Activated CD8-positive, alpha-beta T cell treated with anti-CD3 and anti-CD28 coated beads for 36 hours (primary cell): ENCODE measurements at regions not wholly inside any gene's neighbourhood (a gene's known extent, or its start where the extent isn't known, plus 50 kb on each side); places are given as distances from the start of the nearest gene placed in this dataset.

ENCODE experiments used
- ATAC-seq: fragments of 200-7000 bp; cut with Tn5 transposase; one replicate; pipeline ENCODE4 v1.10.0; 2021; ENCODE audit warnings: mild to moderate bottlenecking, moderate library complexity
- CTCF ChIA-PET: fragments of 350-600 bp; sonication (Branson Sonifier 250); formaldehyde crosslinking; loops from one replicate; lab custom pipeline; 2021; ENCODE audit warnings: antibody characterized with exemption; lab: Charles Lee
- POLR2A ChIA-PET: fragments of 350-600 bp; sonication (Branson Sonifier 250); formaldehyde crosslinking; loops from one replicate; lab custom pipeline; 2021; ENCODE audit warnings: antibody characterized with exemption; lab: Charles Lee
- DNase-seq: peaks from one replicate; pipeline ENCODE4 v3.0.0-alpha.2; 2020
- H3K27ac Mint-ChIP-seq: one replicate; pipeline ENCODE4 v1.8.0; 2021; ENCODE audit warnings: mild to moderate bottlenecking, mixed read lengths
- H3K27me3 Mint-ChIP-seq: one replicate; pipeline ENCODE4 v1.8.0; 2021; ENCODE audit warnings: mixed read lengths
- H3K36me3 Mint-ChIP-seq: one replicate; pipeline ENCODE4 v1.8.0; 2021; ENCODE audit warnings: low read depth, mixed read lengths
- H3K4me1 Mint-ChIP-seq: one replicate; pipeline ENCODE4 v1.8.0; 2021; ENCODE audit warnings: low read depth, mixed read lengths
- H3K4me3 Mint-ChIP-seq: one replicate; pipeline ENCODE4 v1.8.0; 2021; ENCODE audit warnings: mild to moderate bottlenecking, moderate library complexity, mixed read lengths
- H3K9me3 Mint-ChIP-seq: one replicate; pipeline ENCODE4 v1.8.0; 2021; ENCODE audit warnings: mixed read lengths
- intact Hi-C: fragments of 100-400 bp; cut with micrococcal nuclease; formaldehyde crosslinking; loops from one replicate; pipeline ENCODE4 v1.10.0; 2022
- TF ChIP-seq, protein P1 (sequence below): fragments of 200-600 bp; IDR thresholded peaks from one replicate; pipeline ENCODE4 v1.8.0; 2022; ENCODE audit warnings: antibody characterized with exemption, mild to moderate bottlenecking

- POLR2A ChIA-PET = no interaction called here
- Mint-ChIP-seq H3K27ac (no peak overlapping the region), H3K4me1 (no peaks in the 10 kb centered on the region), H3K36me3 (no peaks in the 10 kb centered on the region), H3K9me3 (no peaks in the 10 kb centered on the region), H3K27me3 (peaks cover 15% of the 10 kb centered on the region), H3K4me3 (no peak overlapping the region)
- no peak for DNase-seq
- intact Hi-C loops = no loop called here
- CTCF ChIA-PET = interaction anchor here (0.8 kb wide), 1 partner anchor 29 kb away, joined by 3 read pairs; no protein-coding TSS in a partner anchor
- no peak for ATAC-seq
- TF ChIP-seq, protein P1, sequence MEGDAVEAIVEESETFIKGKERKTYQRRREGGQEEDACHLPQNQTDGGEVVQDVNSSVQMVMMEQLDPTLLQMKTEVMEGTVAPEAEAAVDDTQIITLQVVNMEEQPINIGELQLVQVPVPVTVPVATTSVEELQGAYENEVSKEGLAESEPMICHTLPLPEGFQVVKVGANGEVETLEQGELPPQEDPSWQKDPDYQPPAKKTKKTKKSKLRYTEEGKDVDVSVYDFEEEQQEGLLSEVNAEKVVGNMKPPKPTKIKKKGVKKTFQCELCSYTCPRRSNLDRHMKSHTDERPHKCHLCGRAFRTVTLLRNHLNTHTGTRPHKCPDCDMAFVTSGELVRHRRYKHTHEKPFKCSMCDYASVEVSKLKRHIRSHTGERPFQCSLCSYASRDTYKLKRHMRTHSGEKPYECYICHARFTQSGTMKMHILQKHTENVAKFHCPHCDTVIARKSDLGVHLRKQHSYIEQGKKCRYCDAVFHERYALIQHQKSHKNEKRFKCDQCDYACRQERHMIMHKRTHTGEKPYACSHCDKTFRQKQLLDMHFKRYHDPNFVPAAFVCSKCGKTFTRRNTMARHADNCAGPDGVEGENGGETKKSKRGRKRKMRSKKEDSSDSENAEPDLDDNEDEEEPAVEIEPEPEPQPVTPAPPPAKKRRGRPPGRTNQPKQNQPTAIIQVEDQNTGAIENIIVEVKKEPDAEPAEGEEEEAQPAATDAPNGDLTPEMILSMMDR = no peak
Observed at GRCh38 chr18:22674272-22674671, 256.6 kb upstream of the CTAGE1 start.

DNA sequence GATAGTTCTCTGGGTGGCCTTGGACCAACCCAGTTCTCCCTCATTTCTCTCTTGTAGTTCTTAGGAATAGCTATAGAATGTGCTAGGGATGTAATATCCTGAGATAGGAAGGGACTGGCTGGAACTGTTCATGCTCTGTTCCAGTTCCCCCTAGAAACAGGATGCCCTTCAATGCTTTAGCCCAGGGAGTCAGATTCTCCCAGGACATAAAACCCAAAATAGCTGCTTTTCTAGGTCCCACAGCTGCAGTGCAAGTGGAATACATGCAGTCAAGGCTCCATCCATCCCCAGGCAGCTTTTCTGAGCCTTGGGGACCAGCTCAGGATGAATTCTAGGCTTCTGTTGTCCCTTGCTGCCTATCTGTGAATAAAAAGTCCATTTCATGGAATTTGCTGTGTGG lies 257.3 kb upstream of the CTAGE1 start:
- CTCF ChIA-PET = interaction anchor here (1.3 kb wide), 1 partner anchor 29 kb away, joined by 5 read pairs; no protein-coding TSS in a partner anchor
- TF ChIP-seq, protein P1 = no peak
- DNase-seq (no peak), ATAC-seq (no peak)
- no peaks in the 10 kb centered on the region for H3K9me3 Mint-ChIP-seq
- no peaks in the 10 kb centered on the region for H3K36me3 Mint-ChIP-seq
- POLR2A ChIA-PET = no interaction called here
- H3K27ac Mint-ChIP-seq = no peak overlapping the region
- no peak overlapping the region for H3K4me3 Mint-ChIP-seq
- peaks cover 15% of the 10 kb centered on the region for H3K27me3 Mint-ChIP-seq
- H3K4me1 Mint-ChIP-seq = no peaks in the 10 kb centered on the region
- intact Hi-C loops = no loop called here

DNA sequence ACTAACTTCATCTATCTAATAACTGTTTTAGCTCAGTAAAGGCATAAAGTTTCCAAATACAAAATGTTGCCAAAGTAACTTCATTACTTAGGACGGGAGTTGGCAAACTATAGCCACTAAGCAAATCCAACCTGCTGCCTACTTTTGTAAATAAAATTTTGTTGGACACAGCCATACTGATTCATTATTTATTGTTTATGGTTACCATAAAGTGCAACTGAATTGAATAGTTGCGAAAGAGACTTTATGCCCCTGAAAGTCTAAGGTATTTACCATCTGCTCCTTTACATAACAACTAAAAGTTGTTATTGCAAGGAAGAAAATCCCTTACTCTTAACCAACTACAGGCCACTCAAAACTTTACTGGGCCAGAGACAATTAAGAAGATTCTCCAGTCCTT lies 256.7 kb upstream of the RBBP8 start:
- H3K36me3 Mint-ChIP-seq = no peaks in the 10 kb centered on the region
- H3K27me3 Mint-ChIP-seq = peaks cover 12% of the 10 kb centered on the region
- no peak overlapping the region for H3K4me3 Mint-ChIP-seq
- TF ChIP-seq, protein P1 = no peak
- no peak overlapping the region for H3K27ac Mint-ChIP-seq
- intact Hi-C loops = no loop called here
- no peaks in the 10 kb centered on the region for H3K9me3 Mint-ChIP-seq
- no peaks in the 10 kb centered on the region for H3K4me1 Mint-ChIP-seq
- POLR2A ChIA-PET = no interaction called here
- CTCF ChIA-PET = interaction anchor here (1.3 kb wide), 1 partner anchor 28 kb away, joined by 5 read pairs; no protein-coding TSS in a partner anchor
- DNase-seq = no peak
- ATAC-seq = no peak

- intact Hi-C loops = no loop called here
- H3K4me3 Mint-ChIP-seq = no peak overlapping the region
- H3K9me3 Mint-ChIP-seq = no peaks in the 10 kb centered on the region
- CTCF ChIA-PET = no interaction called here
- ATAC-seq = no peak
- peaks cover 7% of the 10 kb centered on the region for H3K27me3 Mint-ChIP-seq
- DNase-seq = no peak
- TF ChIP-seq, protein P1 = no peak
- no peaks in the 10 kb centered on the region for H3K36me3 Mint-ChIP-seq
- no peaks in the 10 kb centered on the region for H3K4me1 Mint-ChIP-seq
- no peak overlapping the region for H3K27ac Mint-ChIP-seq
- POLR2A ChIA-PET = no interaction called here
Observed at GRCh38 chr18:22678486-22678885, 254.6 kb upstream of the RBBP8 start.

DNA sequence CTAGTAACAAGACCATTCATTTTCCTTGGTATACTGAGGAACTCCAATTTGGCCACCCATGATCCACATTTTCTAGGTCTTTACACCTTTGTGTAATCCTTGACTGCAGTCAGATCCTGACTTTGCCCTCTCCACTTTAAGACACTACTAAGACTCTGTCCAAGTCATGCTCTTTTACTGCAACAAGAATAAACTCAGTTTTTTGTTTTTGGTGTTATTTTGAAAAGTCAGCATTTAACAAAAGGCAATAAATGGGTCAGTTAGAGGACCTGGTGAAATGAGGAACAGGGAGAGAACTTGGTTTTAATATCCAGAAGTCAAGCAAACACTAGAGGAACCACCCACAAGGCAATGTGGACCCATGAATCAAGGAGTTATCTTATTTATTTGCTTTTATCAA lies 252.2 kb upstream of the RBBP8 start:
- H3K4me1 Mint-ChIP-seq = no peaks in the 10 kb centered on the region
- TF ChIP-seq, protein P1 = no peak
- H3K27me3 Mint-ChIP-seq = peaks cover 1% of the 10 kb centered on the region

More for the DNA sequence above, 252.2 kb upstream of the RBBP8 start:
- DNase-seq (no peak), ATAC-seq (no peak)
- CTCF ChIA-PET = no interaction called here
- intact Hi-C loops = no loop called here
- POLR2A ChIA-PET = no interaction called here
- no peak overlapping the region for H3K27ac Mint-ChIP-seq
- no peaks in the 10 kb centered on the region for H3K36me3 Mint-ChIP-seq
- H3K4me3 Mint-ChIP-seq = no peak overlapping the region
- H3K9me3 Mint-ChIP-seq = no peaks in the 10 kb centered on the region
